ENCODE measurements at regions not wholly inside any gene's neighbourhood (a gene's known extent, or its start where the extent isn't known, plus 50 kb on each side); places are given as distances from the start of the nearest gene placed in this dataset.

DNA sequence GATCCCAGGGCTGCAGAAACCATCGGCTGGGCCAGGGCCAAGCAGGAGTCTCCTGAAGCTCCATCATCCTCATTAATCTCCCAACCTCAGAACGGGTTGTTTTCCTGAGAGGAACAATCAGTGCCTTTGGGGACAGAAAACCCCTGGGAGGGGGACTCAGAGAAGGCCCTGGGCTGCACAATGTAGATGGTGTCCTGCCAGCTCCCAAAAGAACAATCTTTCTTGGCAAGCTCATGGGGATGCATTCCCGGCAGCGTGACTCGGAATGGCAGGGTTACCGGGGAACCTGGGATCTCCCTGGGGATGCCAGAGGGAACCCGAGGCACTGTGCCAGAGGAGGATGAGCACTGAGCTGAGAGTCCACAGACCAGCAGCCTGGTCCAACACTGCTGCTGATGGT lies 72.1 kb upstream of the ATP2B2 start:
- TF ChIP-seq EP300 (IDR thresholded peaks at IDR 0.05; ENCODE audit: borderline replicate concordance in 1 of 2, low read depth in 1 of 2, low read length in 1 of 2): no peak
- TF ChIP-seq MAX (IDR thresholded peaks at IDR 0.05; ENCODE audit: low read depth): no peak
- no peak for TF ChIP-seq POLR2AphosphoS5 (IDR thresholded peaks at IDR 0.05; ENCODE audit: low read depth, low read length)
- TF ChIP-seq SMC3 (IDR thresholded peaks at IDR 0.05; ENCODE audit: low read depth, low read length): no peak
- TF ChIP-seq FOXJ3 (CRISPR knock-in tag; IDR thresholded peaks at IDR 0.05): no peak
- TF ChIP-seq RXRA (IDR thresholded peaks at IDR 0.05; ENCODE audit: borderline replicate concordance, low read depth): no peak
- TF ChIP-seq JUND (IDR thresholded peaks at IDR 0.05): no peak
- TF ChIP-seq GABPA (IDR thresholded peaks at IDR 0.05; ENCODE audit: low read depth): no peak
- no peak for TF ChIP-seq GATA2 (CRISPR knock-in tag; IDR thresholded peaks at IDR 0.05)
- no peak for TF ChIP-seq CTCF (IDR thresholded peaks at IDR 0.05)
- Histone ChIP-seq H3K79me2 (ENCODE audit: insufficient read depth) (no peaks in the 10 kb centered on the region), H3K4me3 (ENCODE audit: low read depth in 2 of 2, low read length in 1 of 2) (no peak overlapping the region), H3K9me2 (no peaks in the 10 kb centered on the region), H3K27me3 (ENCODE audit: insufficient read depth) (no peaks in the 10 kb centered on the region), H3K4me2 (no peak overlapping the region), H3F3A (replicated peaks; ENCODE audit: insufficient read depth) (no peaks in the 10 kb centered on the region), H2AFZ (ENCODE audit: low read depth) (no peak overlapping the region), H3K9me3 (no peaks in the 10 kb centered on the region), H3K27ac (ENCODE audit: low read depth in 2 of 2, low read length in 1 of 2) (no peak overlapping the region), H3K4me1 (ENCODE audit: control insufficient read depth in 1 of 2, insufficient read depth in 2 of 2, low read depth in 1 of 2, low read length in 1 of 2) (peaks cover 0 to 4% of the 10 kb centered on the region in 2 experiments; a peak in 1 of 4 replicates), H3K36me3 (replicated peaks in 1 of 2; ENCODE audit: control insufficient read depth in 1 of 2, insufficient read depth in 2 of 2, low read length in 1 of 2) (no peaks in the 10 kb centered on the region), H3K9ac (no peak overlapping the region), H4K20me1 (ENCODE audit: insufficient read depth) (no peaks in the 10 kb centered on the region)
- no peak for DNase-seq
- POLR2A ChIA-PET: no interaction called here
- CTCF ChIA-PET: interaction anchor here (0.9 to 2.5 kb wide), 3 partner anchors 10 to 162 kb away, joined by 3 to 8 read pairs (median 7); no protein-coding TSS in a partner anchor
- 53% methylated on average over 7 of the region's 7 CpGs for WGBS (ENCODE audit: low lambda C conversion rate)

DNA sequence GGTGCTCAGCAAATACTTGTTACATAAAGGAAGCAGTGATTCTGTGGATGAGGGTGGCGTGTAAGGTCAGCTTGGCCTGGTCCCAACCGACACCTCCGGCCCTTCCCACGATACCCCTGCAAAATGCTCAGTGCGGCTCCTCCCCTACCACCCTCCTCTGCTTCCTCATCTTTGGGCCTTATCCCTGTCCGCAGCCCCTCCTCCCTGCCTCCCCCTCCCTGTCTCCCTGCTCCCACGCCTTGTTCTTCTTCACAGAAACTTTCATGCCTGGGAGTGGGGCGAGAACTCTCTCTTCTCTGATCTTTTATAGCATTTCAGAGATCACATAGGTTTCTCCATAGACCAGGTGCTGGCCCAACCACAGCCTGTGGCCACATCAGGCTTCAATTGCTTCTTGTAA lies 75.0 kb upstream of the ATP2B2 start:
- Histone ChIP-seq H3K36me3 (replicated peaks in 1 of 2; ENCODE audit: control insufficient read depth in 1 of 2, insufficient read depth in 2 of 2, low read length in 1 of 2) (no peaks in the 10 kb centered on the region), H3K9me3 (no peaks in the 10 kb centered on the region), H4K20me1 (ENCODE audit: insufficient read depth) (no peaks in the 10 kb centered on the region), H3K4me2 (no peak overlapping the region), H3K79me2 (ENCODE audit: insufficient read depth) (no peaks in the 10 kb centered on the region), H3K27ac (ENCODE audit: low read depth in 2 of 2, low read length in 1 of 2) (no peak overlapping the region), H3K4me1 (ENCODE audit: control insufficient read depth in 1 of 2, insufficient read depth in 2 of 2, low read depth in 1 of 2, low read length in 1 of 2) (no peaks in the 10 kb centered on the region), H3K27me3 (ENCODE audit: insufficient read depth) (no peaks in the 10 kb centered on the region), H3F3A (replicated peaks; ENCODE audit: insufficient read depth) (no peaks in the 10 kb centered on the region), H3K4me3 (ENCODE audit: low read depth in 2 of 2, low read length in 1 of 2) (no peak overlapping the region), H3K9me2 (no peaks in the 10 kb centered on the region), H3K9ac (no peak overlapping the region), H2AFZ (ENCODE audit: low read depth) (no peak overlapping the region)
- POLR2A ChIA-PET: no interaction called here
- no peak for DNase-seq
- WGBS (ENCODE audit: low lambda C conversion rate): 52% methylated on average over 7 of the region's 8 CpGs
- CTCF ChIA-PET: no interaction called here
- TF ChIP-seq MXI1 (IDR thresholded peaks at IDR 0.05; ENCODE audit: low read depth, low read length): no peak
- no peak for TF ChIP-seq SMC3 (IDR thresholded peaks at IDR 0.05; ENCODE audit: low read depth, low read length)
- no peak for TF ChIP-seq NFIC (IDR thresholded peaks at IDR 0.05; ENCODE audit: borderline replicate concordance)
- no peak for TF ChIP-seq MEF2A (IDR thresholded peaks at IDR 0.05; ENCODE audit: borderline replicate concordance, low read depth)
- no peak for TF ChIP-seq TCF12 (IDR thresholded peaks at IDR 0.05)
- TF ChIP-seq FOXM1 (IDR thresholded peaks at IDR 0.05; ENCODE audit: low read depth): no peak
- no peak for TF ChIP-seq EZH2phosphoT487 (IDR thresholded peaks at IDR 0.05; ENCODE audit: borderline replicate concordance, low read depth)
- no peak for TF ChIP-seq EP300 (IDR thresholded peaks at IDR 0.05; ENCODE audit: borderline replicate concordance in 1 of 2, low read depth in 1 of 2, low read length in 1 of 2)
- no peak for TF ChIP-seq RFX5 (IDR thresholded peaks at IDR 0.05; ENCODE audit: low read length)
- TF ChIP-seq FOXJ3 (CRISPR knock-in tag; IDR thresholded peaks at IDR 0.05): no peak
- no peak for TF ChIP-seq SIN3A (IDR thresholded peaks at IDR 0.05; ENCODE audit: borderline replicate concordance, low read depth, low read length)
- no peak for TF ChIP-seq TEAD4 (IDR thresholded peaks at IDR 0.05; ENCODE audit: borderline replicate concordance, insufficient read depth)
- TF ChIP-seq TAF1 (IDR thresholded peaks at IDR 0.05; ENCODE audit: borderline replicate concordance, low read depth, low read length): no peak
- TF ChIP-seq, protein P1, sequence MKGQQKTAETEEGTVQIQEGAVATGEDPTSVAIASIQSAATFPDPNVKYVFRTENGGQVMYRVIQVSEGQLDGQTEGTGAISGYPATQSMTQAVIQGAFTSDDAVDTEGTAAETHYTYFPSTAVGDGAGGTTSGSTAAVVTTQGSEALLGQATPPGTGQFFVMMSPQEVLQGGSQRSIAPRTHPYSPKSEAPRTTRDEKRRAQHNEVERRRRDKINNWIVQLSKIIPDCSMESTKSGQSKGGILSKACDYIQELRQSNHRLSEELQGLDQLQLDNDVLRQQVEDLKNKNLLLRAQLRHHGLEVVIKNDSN (IDR thresholded peaks at IDR 0.05; ENCODE audit: borderline replicate concordance, low read depth): no peak
- no peak for TF ChIP-seq IRF3 (IDR thresholded peaks at IDR 0.05; ENCODE audit: low read depth, low read length)
